ENCODE measurements at regions not wholly inside any gene's neighbourhood (a gene's known extent, or its start where the extent isn't known, plus 50 kb on each side); places are given as distances from the start of the nearest gene placed in this dataset.
"Not testable (repeated sequence)": the region's sequence is repeated elsewhere in the genome, so short reads cannot be mapped to it uniquely, and the experiment has no call there.

DNA sequence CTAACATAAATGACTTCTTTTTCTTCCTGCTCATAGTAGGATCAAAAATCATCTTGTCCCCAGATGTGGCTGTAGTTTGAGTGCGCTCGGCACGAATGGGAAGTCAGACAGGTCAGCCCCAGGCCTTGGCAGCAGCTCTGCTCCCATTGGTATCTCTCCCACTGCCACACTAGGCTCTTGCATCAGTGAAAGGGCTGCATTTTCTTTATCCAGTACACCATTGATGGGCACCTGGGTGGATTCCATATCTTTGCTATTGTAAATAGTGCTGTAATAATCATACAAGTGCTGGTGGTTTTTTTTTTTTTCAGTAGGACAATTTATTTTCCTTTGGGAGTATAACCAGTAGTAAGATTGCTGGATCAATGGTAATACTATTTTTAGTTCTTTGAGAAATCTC is 865.5 kb downstream of the CCDC85A start:
- no peak for DNase-seq

DNA sequence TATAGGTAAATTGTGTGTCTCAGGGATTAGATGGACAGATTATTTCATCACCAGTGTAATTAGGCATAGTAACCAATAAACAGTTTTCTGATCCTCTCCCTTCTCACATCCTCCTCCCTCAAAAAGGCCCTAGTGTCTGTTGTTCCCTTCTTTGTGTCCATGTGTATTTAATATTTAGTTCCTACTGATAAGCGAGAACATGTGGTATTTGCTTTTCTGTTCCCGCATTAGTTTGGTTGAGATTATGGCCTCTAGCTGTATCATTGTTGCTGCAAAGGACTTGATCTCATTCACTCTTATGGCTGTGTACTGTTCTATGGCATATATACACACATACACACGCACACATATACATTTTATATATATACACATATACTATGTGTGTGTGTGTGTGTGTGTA is 866.2 kb downstream of the CCDC85A start:
- DNase-seq = no peak

DNA sequence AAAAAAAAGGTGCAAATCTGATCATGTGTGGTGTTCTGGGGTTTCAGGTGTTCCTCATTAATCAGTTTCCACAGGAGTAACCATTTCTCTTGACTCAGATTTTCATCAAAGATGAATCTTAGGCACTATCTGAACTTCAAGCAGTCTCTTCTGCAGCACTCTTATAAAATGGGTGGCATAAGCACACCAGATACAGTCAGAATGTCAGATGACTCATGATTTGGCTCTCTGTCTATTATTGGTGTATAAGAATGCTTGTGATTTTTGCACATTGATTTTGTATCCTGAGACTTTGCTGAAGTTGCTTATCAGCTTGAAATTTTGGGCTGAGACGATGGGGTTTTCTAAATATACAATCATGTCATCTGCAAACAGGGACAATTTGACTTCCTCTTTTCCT is 882.5 kb downstream of the CCDC85A start:
- DNase-seq = not testable (repeated sequence)

DNA sequence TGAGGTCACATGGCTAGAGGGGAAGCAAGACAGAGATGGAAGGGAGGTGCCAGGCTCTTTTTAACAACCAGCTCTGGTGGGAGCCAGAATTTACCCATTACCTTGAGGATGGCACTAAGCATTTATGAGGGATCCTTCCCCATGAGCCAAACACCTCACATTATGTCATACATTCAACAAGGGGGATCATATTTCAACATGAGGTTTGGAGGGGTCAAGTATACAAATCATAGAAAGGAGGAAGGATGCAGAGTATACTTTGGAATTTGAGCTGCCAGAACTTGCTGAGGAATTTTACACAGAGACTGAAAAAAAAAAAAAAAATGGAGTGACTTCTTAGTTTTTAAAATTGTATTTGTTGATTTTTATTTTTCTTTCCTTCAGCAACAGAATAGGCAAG is 891.4 kb downstream of the CCDC85A start:
- DNase-seq = no peak

DNA sequence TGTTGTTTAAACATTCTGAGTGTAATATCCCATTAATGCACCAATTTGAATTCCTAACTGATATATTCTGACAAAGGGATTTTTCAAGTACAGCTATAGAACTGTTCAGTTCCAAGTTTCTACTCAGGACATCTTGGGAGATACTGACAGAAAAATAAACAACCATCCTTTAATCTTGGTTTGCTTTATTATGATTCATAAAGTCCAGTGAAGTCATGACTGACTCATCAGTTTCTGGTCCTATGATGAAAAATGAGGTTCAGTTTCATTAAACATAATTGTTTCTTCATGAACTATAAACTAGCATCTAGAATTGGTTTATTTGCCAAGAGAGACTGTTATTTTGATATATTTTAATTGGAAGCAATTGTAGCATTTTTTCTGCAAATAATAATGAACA is 896.2 kb downstream of the CCDC85A start:
- DNase-seq = no peak

DNA sequence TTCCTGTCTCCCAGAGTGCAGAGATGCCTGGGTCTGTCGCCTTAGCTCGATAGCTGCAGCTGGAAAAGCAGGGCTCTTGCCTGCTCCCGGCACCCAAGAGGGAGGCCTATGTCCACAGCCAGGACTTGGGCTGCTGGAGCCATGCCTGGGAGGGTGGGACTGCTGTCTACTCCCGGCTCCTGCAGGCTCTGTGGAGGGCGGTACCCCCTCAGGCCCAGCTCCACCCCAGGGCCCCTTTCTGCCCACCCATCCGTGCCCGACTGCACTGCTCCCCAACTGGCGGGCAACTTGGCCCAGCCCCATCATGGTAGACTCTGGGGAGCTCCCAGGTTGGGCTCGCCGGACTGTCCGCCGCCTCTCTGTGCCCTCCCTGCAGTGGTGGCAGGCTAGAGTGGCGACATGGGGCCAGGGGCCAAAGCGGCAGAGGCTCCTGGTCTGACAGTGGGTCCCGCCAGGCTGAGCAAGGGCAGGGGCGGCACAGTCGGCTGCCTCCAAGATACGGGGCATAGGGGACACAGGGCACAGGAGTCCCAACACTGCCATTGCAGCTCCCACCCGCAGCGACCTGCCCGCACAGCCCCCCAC is 901.0 kb downstream of the CCDC85A start:
- DNase-seq = no peak

DNA sequence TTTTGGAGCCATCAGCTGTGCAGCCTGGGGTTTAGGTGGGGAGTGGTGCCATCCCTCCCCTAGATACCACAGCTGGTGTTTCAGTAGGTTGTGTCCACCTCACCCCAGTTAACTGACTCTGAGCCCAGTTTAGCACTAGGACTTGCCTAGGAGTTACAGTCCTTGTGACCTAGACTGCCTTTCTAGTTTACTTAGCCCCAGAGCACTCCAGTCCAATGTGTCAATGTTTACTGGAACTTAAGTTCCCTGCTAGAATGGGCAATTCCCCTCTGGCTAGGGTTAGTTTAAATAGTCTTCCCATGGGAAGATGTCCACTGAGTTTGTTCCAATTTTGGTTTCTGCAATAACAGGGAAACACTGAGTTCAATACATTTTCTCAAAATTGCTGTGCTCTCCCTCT is 909.2 kb downstream of the CCDC85A start:
- DNase-seq = no peak

DNA sequence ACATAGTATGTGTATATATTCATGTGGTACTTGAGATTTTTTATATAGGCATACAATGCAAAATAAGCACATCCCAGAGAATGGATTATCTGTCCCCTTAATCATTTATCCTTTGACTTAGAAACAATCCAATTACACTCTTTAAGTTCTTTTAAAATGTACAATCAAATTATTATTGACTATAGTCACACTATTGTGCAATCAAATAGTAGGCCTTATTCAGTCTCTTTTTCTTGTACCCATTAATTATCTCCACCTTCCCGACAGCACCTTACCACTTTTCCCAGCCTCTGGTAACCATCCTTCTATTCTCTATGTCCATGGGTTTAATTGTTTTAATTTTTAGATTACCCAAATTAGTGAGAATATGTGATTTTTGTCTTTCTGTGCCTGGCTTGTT is 914.1 kb downstream of the CCDC85A start:
- no peak for DNase-seq

DNA sequence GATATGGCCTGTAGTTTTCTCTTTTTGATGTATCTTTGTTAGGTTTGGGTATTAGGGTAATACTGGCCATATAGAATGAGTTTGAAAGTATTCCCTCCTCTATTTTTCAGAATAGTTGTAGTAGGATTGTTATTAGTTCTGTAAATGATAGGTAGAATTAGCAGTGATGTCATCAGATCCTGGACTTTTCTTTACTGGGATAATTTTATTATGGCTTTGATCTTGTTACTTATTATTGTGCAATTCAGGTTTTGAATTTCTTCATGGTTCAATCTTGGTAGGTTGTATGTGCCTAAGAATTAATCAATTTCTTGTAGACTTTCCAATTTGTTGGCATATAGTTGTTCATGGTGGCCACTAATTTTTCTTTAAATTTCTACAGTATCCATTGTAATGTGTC is 916.6 kb downstream of the CCDC85A start:
- DNase-seq = no peak

DNA sequence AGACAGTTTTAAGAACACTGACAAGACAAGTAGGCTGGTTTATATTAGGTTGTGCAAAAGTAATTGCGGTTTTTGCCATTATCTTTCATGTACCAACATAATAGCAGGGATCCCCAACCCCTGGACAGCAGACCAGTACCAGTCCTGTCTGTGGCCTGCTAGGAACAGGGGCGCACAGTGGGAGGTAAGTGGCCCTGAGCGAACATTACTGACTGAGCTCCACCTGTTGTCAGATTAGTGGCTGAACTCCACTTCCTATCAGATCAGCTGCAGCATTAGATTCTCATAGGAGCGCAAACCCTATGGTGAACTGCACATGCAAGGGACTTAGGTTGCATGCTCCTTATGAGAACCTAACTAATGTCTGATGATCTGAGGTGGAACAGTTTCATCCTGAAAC is 921.9 kb downstream of the CCDC85A start:
- DNase-seq = no peak

DNA sequence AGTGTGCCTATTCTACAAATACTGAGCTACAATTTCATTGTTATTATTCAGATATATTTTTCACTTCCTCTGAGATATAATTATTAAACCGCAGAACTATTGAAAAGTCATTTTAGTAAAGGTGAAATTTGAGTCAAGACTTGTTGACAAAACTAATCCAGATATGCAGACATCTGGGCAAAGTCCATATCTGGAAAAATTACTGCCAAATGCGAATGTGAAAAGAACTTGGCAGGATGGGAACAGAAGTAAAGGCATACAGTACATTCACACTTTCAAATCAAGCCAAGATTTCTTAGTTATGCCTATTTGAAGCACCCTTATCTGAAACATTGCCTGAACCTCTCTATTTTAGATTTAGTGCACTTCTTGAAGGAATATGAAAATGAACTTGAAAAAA is 923.6 kb downstream of the CCDC85A start:
- no peak for DNase-seq

DNA sequence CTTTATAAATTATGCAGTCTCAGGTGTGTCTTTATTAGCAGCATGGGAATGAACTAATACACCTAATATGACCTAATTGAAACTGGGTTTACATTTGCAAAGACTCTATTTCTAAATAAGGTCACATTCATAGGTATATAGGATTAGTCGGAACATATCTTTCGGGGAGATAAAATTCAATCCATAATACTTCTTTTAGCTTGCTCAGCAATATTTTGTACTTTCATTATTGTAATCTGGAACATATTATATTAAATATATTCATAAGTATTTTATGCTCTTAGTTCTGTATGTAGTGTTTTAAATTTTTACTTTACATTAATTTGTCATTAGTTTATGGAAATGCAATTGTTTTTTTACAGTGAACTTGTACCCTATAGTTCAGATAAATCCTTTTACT is 927.7 kb downstream of the CCDC85A start:
- DNase-seq = no peak

DNA sequence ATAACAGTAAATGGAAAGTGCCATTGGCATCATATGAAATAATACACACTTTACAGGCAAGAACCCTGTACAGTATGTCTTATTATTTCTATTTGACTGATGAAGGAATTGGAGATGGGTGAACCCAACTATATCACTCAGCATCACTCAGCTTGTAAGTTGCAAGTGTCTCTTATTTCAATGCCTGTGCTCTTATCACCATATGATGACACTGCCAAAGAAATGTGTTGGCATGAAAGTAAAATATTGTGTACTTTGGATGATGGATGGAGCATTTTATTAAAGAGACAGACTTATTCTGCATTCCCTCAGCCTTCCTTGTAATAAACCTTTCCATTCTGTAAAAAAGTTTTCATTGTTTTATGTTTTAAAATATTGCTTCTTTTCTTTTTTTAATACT is 927.5 kb upstream of the VRK2 start:
- no peak for DNase-seq

DNA sequence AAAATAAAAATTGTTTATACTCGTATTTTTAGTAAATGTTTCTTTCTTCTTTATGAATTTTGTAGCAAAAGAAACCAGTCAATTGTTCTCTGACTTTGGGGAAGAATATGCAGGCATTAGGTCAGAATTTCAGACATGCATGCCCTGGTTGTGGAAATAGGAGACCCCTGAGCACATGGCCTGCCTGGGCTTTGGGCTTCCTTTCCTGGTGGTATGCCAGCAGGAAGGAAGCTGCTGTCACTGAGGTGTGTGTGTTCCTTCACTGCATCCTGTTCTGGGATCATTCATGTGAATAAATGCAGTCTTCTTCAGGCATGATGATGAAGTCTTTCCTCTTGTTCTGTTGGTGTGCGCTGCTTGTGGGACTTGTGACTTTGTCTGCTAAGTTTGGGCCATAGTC is 920.2 kb upstream of the VRK2 start:
- DNase-seq = no peak

DNA sequence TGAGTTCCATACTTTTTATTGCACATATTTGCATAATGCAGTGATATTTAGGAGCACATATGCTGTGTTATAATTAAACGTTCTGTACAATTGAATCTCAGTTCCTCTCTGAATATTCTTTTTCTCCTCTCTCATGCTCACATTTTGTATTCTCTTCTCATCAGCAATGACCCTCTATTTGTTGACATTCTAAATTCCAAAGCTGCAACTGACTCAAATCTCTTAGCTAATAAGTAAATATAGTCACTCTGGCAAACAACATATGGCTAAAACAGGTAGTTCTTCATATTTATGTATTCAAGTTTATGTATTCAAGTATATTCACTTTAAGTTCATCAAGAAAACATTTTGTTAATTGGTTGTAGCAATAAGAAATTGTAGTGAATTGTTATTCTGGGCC is 907.4 kb upstream of the VRK2 start:
- DNase-seq = no peak

DNA sequence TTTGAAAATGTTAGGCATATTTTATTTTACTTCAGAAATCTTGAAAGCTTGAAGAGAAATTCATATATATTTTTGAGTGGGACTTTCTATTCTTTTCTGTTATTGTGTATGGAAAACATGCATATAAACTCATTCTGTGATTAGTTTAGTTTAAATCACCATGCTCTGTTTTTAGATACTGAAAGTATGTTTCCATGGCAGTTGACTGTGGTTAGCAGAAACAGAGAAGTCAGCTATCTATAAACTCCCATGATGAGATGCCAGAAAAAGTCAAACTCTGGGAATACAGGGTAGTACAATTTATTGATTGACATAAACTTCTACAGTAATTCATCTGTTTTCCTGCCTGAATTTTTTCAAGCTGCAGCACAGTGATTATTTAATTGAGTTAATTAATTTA is 905.3 kb upstream of the VRK2 start:
- DNase-seq = no peak

DNA sequence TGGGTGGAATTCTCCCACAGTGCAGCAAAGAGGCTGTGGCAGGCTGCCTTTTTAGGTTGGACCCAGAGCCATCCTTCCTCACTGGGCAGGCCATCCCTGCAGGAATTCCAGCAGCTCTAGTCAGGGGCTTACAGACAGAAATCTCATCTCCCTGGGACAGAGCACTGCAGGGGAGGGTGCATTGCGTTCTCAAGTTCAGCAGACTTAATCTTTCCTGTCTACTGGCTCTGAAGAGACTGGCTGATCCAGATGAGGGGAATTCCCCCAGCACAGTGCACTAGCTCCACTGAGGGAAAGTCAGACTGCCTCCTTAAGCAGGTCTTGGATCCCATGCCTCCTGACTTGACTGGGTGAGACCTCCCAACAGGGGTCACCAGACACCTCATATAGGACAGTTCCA is 899.7 kb upstream of the VRK2 start:
- no peak for DNase-seq

DNA sequence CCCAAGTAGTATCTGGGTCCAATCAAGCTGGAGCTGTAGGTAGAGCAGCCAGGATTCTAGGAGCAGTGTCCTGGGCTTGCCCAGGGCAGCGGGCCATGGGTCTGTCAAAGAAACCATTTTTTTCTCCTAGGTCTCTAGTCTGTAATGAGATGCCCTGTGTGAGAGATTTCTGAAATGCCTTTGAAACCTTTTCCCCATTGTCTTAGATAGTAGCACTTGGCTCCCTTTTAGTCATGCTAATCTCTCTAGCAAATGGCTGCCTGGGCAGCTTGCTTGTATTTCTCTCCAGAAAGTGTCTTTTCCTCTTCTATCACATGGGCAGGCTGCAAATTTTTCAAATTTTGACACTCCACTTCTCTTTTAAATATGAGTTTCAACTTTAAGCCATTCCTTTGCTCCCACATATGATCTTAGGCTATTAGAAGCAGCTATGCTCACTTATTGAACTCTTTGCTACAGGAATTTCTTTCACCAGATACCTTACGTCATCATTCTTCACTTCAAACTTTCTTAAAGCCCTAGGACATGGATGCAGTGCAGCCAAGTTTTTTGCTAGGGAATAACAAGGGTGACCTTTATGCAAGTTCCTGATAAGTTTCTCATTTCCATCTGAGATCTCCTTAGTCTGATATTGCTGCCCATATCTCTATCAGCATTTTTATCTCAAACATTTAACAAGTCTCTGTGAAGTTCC is 890.2 kb upstream of the VRK2 start:
- no peak for DNase-seq

DNA sequence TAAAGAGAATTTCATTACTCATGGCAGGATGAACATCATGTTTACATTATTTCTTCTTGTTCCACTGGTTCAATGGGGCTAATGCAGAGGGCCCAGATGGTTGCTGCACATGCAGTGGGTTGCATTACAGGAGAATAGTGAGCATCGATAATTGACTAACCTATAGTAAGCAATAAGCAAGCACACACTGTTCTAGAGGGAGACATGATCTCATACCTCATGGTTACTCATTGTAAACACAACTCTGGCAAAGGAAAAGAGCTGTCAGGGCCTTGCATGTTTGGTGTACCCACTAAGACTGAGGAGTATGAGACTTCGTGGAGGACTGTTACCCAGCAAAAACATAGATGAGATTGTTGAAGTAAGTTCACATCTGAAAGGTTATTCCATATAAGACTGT is 885.6 kb upstream of the VRK2 start:
- DNase-seq = no peak

DNA sequence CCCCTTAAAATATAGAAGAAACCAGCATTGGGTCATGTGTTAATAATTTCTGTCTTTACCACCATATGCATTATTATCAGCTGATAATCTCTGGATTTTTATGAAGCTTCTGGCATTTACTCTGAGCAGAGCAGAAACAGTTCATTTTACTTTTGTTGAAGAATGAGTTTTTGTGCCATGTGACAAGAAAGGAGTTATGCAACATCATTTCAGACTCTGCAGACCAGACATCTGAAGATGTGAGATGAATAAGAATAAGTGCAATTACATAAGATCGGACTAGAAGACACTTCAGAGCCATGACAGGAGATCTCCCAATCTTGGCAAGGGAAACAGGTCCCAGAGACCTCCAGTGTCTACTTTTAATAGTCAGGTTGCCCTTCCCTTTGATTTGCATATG is 869.4 kb upstream of the VRK2 start:
- no peak for DNase-seq

DNA sequence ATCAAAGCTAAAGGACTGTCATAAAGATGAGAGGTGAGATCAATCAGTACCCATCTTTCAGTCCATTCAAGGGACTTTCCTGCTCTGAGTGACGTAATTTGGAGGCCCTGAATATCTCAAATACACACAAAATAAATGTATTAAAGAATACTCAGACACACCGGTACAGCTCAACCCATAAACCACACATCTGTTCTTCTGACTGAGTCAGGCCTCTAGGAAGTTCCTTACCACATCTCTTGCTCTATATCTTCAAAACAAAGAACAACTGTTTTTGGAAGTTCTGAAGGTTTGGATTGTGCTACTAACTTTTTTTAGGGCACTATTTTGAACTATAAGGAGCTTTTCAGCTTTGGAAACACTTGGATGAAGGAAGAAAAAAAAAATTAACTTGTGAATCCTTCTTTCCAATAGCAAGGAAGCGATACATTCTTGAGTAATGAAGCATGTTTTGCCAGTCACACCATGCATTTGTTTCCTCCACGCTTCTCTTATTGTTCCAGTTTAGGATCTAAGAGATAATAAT is 866.5 kb upstream of the VRK2 start:
- DNase-seq = no peak

DNA sequence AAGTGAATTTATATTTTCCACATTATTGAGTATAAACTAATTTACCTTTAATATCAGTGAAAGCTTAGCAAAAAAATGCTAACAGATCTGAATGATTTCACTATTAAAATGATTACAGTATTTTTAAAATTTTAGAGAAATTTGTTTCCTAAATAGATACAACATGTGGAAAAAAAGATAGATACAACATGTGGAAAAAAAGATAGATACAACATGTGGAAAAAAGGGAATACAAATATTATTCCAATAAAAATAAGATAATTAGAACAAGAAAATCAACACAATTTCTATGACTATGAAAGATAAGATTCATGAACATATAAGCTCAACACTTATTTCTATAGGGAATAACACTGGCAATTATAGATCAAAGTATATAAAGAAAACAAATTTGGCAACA is 865.9 kb upstream of the VRK2 start:
- no peak for DNase-seq

DNA sequence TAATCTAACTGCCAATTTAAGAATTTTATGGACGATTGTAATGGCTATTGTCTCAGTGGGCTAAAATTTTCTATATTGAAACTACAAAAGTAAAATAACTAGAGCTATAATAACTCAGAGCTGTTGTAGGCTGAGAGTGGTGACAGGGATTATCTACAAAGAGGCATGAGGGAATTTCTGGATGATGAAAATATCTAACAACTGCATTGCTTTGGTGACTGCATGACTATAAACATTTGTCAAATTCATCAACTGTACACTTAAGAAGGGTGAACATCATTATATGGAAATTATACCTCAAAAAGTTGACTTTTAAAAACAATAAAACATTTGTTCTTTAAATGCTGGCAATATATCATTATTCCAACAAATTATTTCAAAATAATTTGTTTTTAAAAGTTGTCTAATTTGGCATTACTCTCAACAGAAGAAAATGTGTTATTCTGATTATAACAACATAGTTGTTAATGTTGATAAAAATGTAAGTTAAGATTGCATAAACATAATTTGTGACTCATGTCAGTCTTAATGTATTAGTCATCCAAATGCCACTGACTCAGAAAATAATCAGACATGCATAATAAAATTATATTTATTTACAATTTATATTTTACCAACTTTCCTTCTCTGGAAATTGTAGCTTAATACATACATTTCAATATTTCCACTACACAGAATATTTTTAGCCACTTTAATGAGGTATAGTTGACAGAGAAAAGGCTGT is 865.1 kb upstream of the VRK2 start:
- no peak for DNase-seq

DNA sequence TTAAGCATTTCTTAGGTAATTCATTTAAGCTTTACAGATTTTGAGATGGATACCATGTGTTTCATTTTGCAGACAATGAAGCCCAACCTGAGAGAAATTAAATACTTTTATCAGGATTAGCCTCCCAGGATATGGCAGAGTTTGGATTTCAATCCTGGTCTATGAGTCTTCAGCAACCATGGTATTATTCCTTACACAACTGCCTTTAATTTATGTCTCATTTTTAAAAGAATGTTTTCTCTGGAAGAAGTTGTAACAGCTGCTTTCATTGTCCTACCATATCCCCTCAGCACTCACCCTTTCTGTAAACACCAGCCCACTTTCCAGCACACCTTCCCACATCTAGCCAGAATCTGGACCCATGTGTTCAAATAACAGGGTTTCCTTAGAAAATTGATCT is 863.7 kb upstream of the VRK2 start:
- DNase-seq = no peak

All from NCI-H1105 treated with DMSO at 0.1 percent for 48 hours (cell line).